SK-N-SH treated with all-trans-retinoic acid at 6 μM for 48 hours (cell line): ENCODE measurements at regions not wholly inside any gene's neighbourhood (a gene's known extent, or its start where the extent isn't known, plus 50 kb on each side); places are given as distances from the start of the nearest gene placed in this dataset.

Source experiments
- ESRRG ChIP-seq: fragments of 250-450 bp; sonication (Bioruptor Pico); IDR thresholded peaks from 2 replicates; pipeline ENCODE4 v1.6.1; 2021; ENCODE audit warnings: mild to moderate bottlenecking
- OSR1 ChIP-seq: fragments of 250-450 bp; sonication (Bioruptor Pico); IDR thresholded peaks from 2 replicates; pipeline ENCODE4 v1.8.0; 2022; ENCODE audit warnings: moderate library complexity, mild to moderate bottlenecking, inconsistent platforms
- TOX ChIP-seq: fragments of 250-450 bp; sonication (Bioruptor Pico); IDR thresholded peaks from 2 replicates; pipeline ENCODE4 v1.8.0; 2021; ENCODE audit warnings: mild to moderate bottlenecking, moderate library complexity, borderline replicate concordance
- ZFP3 ChIP-seq: fragments of 250-450 bp; sonication (Bioruptor Pico); IDR thresholded peaks from 2 replicates; pipeline ENCODE4 v1.5.0; 2020; ENCODE audit warnings: mild to moderate bottlenecking, moderate library complexity
- ZNF8 ChIP-seq: fragments of 450-650 bp; formaldehyde crosslinking; IDR thresholded peaks from 2 replicates; pipeline ENCODE4 v1.5.0; 2020; ENCODE audit warnings: mild to moderate bottlenecking, moderate library complexity
- TF ChIP-seq, protein P1 (sequence below): fragments of 250-450 bp; sonication (Bioruptor Pico); IDR thresholded peaks from 2 replicates; pipeline ENCODE4 v1.5.1; 2021; ENCODE audit warnings: mild to moderate bottlenecking, moderate library complexity
- TF ChIP-seq, protein P2 (sequence below): fragments of 250-450 bp; sonication (Bioruptor Pico); IDR thresholded peaks from 2 replicates; pipeline ENCODE4 v1.8.0; 2020; ENCODE audit warnings: mild to moderate bottlenecking, moderate library complexity, borderline replicate concordance

DNA sequence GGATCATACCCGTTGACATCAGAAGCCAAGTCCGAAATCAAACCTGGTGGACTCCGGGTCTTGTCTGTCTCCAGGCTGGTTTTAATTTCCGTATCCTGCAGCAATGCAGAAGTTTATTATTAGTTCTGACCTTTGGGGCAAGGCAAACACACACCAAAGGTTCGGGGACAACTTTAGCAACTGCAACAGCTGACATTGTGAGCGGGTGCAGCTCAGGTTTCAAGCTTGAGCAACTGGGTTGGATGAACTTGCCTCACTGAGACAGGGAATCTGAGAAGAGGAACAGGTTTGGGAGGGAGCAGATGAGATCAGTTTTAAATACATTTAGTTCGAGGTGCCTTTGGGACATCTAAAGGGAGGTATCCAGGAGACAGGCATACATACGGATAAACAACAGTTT is 110.7 kb downstream of the GNL3L start:
- TF ChIP-seq OSR1 (CRISPR knock-in tag) (no peak), ZFP3 (CRISPR knock-in tag) (no peak), TOX (CRISPR knock-in tag) (no peak), ESRRG (CRISPR knock-in tag) (no peak), ZNF8 (CRISPR knock-in tag) (no peak)
- TF ChIP-seq, protein P1, sequence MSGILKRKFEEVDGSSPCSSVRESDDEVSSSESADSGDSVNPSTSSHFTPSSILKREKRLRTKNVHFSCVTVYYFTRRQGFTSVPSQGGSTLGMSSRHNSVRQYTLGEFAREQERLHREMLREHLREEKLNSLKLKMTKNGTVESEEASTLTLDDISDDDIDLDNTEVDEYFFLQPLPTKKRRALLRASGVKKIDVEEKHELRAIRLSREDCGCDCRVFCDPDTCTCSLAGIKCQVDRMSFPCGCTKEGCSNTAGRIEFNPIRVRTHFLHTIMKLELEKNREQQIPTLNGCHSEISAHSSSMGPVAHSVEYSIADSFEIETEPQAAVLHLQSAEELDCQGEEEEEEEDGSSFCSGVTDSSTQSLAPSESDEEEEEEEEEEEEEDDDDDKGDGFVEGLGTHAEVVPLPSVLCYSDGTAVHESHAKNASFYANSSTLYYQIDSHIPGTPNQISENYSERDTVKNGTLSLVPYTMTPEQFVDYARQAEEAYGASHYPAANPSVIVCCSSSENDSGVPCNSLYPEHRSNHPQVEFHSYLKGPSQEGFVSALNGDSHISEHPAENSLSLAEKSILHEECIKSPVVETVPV = no peak
- TF ChIP-seq, protein P2, sequence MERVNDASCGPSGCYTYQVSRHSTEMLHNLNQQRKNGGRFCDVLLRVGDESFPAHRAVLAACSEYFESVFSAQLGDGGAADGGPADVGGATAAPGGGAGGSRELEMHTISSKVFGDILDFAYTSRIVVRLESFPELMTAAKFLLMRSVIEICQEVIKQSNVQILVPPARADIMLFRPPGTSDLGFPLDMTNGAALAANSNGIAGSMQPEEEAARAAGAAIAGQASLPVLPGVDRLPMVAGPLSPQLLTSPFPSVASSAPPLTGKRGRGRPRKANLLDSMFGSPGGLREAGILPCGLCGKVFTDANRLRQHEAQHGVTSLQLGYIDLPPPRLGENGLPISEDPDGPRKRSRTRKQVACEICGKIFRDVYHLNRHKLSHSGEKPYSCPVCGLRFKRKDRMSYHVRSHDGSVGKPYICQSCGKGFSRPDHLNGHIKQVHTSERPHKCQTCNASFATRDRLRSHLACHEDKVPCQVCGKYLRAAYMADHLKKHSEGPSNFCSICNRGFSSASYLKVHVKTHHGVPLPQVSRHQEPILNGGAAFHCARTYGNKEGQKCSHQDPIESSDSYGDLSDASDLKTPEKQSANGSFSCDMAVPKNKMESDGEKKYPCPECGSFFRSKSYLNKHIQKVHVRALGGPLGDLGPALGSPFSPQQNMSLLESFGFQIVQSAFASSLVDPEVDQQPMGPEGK = no peak
